Calu3 (cell line): ENCODE measurements at regions not wholly inside any gene's neighbourhood (a gene's known extent, or its start where the extent isn't known, plus 50 kb on each side); places are given as distances from the start of the nearest gene placed in this dataset.
"Not testable (repeated sequence)": the region's sequence is repeated elsewhere in the genome, so short reads cannot be mapped to it uniquely, and the experiment has no call there.

Source experiments
- BruUV-seq: library from RNA; stranded (reverse); fragments of 400-500 nt; replicated peaks from 2 replicates; lab custom pipeline; 2021; lab: Mats Ljungman, UMichigan
- CTCF ChIA-PET: fragments of 300-600 bp; sonication (Branson Sonifier 250); formaldehyde crosslinking; loops from one replicate; lab custom pipeline; 2022; ENCODE audit warnings: antibody characterized with exemption; lab: Charles Lee
- DNase-seq: peaks from one replicate; pipeline ENCODE4 v3.0.0; 2022
- H3K27ac Mint-ChIP-seq: one replicate; pipeline ENCODE4 v1.8.0; 2022; ENCODE audit warnings: mixed read lengths; ENCODE audit not compliant: unreplicated experiment
- H3K27me3 Mint-ChIP-seq: one replicate; pipeline ENCODE4 v1.8.0; 2022; ENCODE audit warnings: mixed read lengths; ENCODE audit not compliant: unreplicated experiment
- H3K36me3 Mint-ChIP-seq: one replicate; pipeline ENCODE4 v1.8.0; 2022; ENCODE audit warnings: mild to moderate bottlenecking, moderate library complexity, mixed read lengths; ENCODE audit not compliant: insufficient read depth, unreplicated experiment
- H3K4me1 Mint-ChIP-seq: one replicate; pipeline ENCODE4 v1.8.0; 2022; ENCODE audit warnings: mild to moderate bottlenecking, low read depth, mixed read lengths; ENCODE audit not compliant: unreplicated experiment
- H3K4me3 Mint-ChIP-seq: one replicate; pipeline ENCODE4 v1.8.0; 2022; ENCODE audit warnings: mild to moderate bottlenecking, low read depth, moderate library complexity, mixed read lengths; ENCODE audit not compliant: unreplicated experiment
- H3K9me3 Mint-ChIP-seq: one replicate; pipeline ENCODE4 v1.8.0; 2022; ENCODE audit warnings: low read depth, mixed read lengths; ENCODE audit not compliant: unreplicated experiment
- intact Hi-C: fragments of 100-400 bp; cut with micrococcal nuclease; formaldehyde crosslinking; loops from one replicate; pipeline ENCODE4 v1.10.0; 2022; ENCODE audit not compliant: unreplicated experiment
- TF ChIP-seq, protein P1 (sequence below): fragments of 200-600 bp; IDR thresholded peaks from one replicate; pipeline ENCODE4 v1.8.0; 2022; ENCODE audit warnings: antibody characterized with exemption; ENCODE audit not compliant: unreplicated experiment

DNA sequence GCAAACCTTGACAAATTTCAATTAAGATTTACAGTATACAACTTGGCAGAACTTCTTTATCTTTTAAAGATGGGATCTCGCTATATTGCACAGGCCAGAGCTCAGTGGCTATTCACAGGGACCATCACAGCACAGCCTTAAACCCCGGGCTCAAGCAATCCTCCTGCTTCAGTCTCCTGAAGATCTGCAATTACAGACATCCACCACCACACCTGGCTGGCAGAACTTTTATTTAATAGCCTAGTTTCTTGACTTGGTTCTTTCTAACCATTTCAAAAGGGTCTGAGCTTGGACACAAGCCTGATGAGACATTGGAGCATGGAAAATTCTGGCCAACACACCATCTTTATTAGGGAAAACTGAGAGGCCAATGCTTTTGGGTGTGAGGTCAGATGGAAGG is 151.6 kb upstream of the KCNG1 start:
- no TSS peak for BruUV-seq
- peaks cover 71% of the 10 kb centered on the region for H3K27me3 Mint-ChIP-seq
- no peak for DNase-seq
- H3K27ac Mint-ChIP-seq, result no peak overlapping the region
- TF ChIP-seq, protein P1, sequence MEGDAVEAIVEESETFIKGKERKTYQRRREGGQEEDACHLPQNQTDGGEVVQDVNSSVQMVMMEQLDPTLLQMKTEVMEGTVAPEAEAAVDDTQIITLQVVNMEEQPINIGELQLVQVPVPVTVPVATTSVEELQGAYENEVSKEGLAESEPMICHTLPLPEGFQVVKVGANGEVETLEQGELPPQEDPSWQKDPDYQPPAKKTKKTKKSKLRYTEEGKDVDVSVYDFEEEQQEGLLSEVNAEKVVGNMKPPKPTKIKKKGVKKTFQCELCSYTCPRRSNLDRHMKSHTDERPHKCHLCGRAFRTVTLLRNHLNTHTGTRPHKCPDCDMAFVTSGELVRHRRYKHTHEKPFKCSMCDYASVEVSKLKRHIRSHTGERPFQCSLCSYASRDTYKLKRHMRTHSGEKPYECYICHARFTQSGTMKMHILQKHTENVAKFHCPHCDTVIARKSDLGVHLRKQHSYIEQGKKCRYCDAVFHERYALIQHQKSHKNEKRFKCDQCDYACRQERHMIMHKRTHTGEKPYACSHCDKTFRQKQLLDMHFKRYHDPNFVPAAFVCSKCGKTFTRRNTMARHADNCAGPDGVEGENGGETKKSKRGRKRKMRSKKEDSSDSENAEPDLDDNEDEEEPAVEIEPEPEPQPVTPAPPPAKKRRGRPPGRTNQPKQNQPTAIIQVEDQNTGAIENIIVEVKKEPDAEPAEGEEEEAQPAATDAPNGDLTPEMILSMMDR, result no peak
- CTCF ChIA-PET, result no interaction called here
- no peak overlapping the region for H3K4me3 Mint-ChIP-seq
- H3K36me3 Mint-ChIP-seq, result no peaks in the 10 kb centered on the region
- H3K9me3 Mint-ChIP-seq, result no peaks in the 10 kb centered on the region
- intact Hi-C loops, result no loop called here
- H3K4me1 Mint-ChIP-seq, result no peaks in the 10 kb centered on the region

DNA sequence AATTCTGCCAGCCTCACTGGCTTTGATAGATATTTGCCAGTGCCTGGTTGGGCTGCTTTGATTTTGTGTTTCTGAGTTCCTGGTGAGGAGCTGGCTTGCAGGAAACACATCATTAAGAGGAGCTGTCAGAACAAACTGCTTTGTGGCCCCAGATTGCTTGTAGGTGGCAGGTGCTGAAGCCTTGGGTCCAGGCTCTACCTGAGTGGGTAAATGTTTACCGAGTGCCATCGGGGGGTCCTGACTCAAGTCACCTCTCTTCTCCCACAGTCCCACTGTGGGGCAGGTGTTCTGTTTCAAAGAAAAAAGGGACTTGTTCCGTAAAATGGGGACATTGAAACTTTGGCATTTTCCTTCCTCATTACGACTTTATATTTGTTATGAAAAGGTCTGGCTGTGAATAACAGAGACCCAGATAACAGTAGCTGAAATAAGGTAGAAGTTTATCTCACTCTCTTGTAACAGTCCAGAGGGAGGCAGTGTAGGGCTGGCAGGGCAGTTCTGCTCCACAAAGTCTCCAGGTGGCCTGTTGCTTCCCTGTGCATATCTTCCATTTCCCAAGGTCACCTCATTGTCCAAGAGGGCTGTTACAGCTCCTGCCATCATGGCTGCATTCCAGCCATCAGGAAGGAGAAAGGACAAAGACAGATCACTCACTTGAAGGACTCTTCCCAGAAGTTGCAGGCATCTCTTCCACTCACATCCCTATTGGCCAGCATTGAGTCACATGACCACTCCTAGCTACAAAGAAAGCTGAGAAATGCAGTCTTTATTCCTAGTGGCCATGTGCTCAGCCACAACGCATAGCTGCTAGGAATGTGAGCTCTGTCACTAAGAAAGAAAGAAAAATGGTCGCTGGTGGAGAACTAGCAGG is 149.9 kb upstream of the KCNG1 start:
- Mint-ChIP-seq H3K4me3 (no peak overlapping the region), H3K4me1 (no peaks in the 10 kb centered on the region), H3K9me3 (no peaks in the 10 kb centered on the region), H3K27me3 (peaks cover 70% of the 10 kb centered on the region), H3K27ac (no peak overlapping the region), H3K36me3 (no peaks in the 10 kb centered on the region)
- intact Hi-C loops, result no loop called here
- DNase-seq, result no peak
- CTCF ChIA-PET, result interaction anchor here (0.7 to 0.8 kb wide), 2 partner anchors 16 to 736 kb away, joined by 3 to 4 read pairs; no protein-coding TSS in a partner anchor
- TF ChIP-seq, protein P1, result no peak
- no TSS peak for BruUV-seq

DNA sequence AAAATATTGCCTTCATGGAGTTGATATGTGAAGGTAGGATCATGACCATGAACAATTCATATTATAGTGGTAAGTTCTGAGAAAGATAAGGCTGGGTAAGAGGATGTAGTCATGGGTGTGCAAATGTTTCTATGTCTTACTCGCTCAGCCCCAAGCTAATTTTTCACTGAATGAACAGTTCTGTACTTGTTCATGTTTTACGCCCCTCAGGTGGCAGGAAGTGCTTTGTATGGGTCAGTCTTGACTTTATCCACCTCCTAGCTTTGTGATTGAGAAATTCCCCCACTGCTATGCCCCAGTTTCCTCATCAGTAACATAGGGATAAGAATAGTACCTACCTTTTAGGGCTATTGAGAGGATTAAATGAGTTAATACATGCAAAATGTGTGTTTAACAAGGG is 148.2 kb upstream of the KCNG1 start:
- H3K27me3 Mint-ChIP-seq, result peaks cover 60% of the 10 kb centered on the region
- H3K9me3 Mint-ChIP-seq, result no peaks in the 10 kb centered on the region
- no peak overlapping the region for H3K27ac Mint-ChIP-seq
- intact Hi-C loops, result no loop called here
- no peaks in the 10 kb centered on the region for H3K4me1 Mint-ChIP-seq
- no peak overlapping the region for H3K4me3 Mint-ChIP-seq
- no peaks in the 10 kb centered on the region for H3K36me3 Mint-ChIP-seq
- DNase-seq, result no peak
- TF ChIP-seq, protein P1, result no peak
- CTCF ChIA-PET, result no interaction called here
- no TSS peak for BruUV-seq

DNA sequence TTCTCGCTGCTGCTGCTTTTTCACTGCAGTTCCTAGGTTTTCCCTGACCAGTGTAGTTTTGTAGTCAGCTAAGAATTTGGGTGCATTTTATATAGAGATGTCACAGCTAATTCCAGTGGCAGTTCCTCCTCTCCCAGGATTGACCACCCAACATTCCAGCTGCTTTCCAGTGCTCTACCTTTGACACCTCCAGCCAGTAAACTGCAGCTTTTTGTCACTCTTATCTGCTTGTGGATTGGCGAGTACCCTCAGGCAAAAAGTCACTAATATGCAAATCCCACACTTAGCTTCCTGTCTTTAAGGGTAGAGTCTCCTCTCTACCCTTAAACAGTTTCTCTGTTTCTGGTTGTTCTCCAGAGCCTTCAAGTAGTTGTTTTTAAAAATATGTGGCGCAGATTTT is 146.9 kb upstream of the KCNG1 start:
- no TSS peak for BruUV-seq
- no peak for DNase-seq
- TF ChIP-seq, protein P1, result no peak
- intact Hi-C loops, result no loop called here
- no peaks in the 10 kb centered on the region for H3K9me3 Mint-ChIP-seq
- peaks cover 48% of the 10 kb centered on the region for H3K27me3 Mint-ChIP-seq
- no peaks in the 10 kb centered on the region for H3K36me3 Mint-ChIP-seq
- CTCF ChIA-PET, result interaction anchor here (0.6 kb wide), 1 partner anchor 239 kb away, joined by 4 read pairs; the partner anchor contains the start of gene ADNP
- no peak overlapping the region for H3K27ac Mint-ChIP-seq
- no peak overlapping the region for H3K4me3 Mint-ChIP-seq
- H3K4me1 Mint-ChIP-seq, result no peaks in the 10 kb centered on the region

DNA sequence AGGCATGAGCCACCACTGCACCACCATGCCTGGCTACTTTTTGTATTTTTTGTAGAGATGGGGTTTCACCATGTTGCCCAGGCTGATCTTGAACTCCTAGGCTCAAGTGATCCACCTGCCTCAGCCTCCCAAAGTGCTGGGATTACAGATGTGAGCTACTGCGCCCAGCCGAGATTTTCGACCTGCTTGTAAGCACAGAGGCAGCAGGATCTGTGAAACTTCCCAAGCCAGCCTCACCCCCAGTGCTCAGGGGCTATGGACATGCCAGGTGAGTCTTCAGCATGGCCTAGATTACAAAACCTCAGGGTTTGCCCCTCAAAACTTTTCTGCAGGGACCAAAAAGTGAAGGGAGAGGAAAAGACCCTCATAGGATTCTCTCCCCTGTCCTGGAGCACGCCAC is 145.0 kb upstream of the KCNG1 start:
- H3K9me3 Mint-ChIP-seq, CTCF ChIA-PET, intact Hi-C loops, H3K36me3 Mint-ChIP-seq, H3K27ac Mint-ChIP-seq, H3K4me1 Mint-ChIP-seq, H3K4me3 Mint-ChIP-seq, BruUV-seq, DNase-seq: not testable (repeated sequence)
- H3K27me3 Mint-ChIP-seq, result peaks cover 48% of the 10 kb centered on the region
